Astrocyte of the spinal cord (primary cell): ENCODE measurements at regions not wholly inside any gene's neighbourhood (a gene's known extent, or its start where the extent isn't known, plus 50 kb on each side); places are given as distances from the start of the nearest gene placed in this dataset.

ENCODE experiments used
- DNase-seq: peaks from one replicate; pipeline ENCODE4 v3.0.0; 2011; ENCODE audit warnings: low read depth, low spot score
- H3K4me3 ChIP-seq: 2 replicates; pipeline ENCODE4 v1.5.1; 2011; ENCODE audit warnings: low read depth, mild to moderate bottlenecking, low read length, moderate library complexity
- in situ Hi-C: cut with HindIII; loops from 2 replicates; pipeline ENCODE4 v1.10.0; 2017; ENCODE audit warnings: low sequenced_read_pairs
- TF ChIP-seq, protein P1 (sequence below): IDR thresholded peaks from 2 replicates; pipeline ENCODE4 v1.5.1; 2012; ENCODE audit warnings: low read depth, mild to moderate bottlenecking, low read length, inconsistent platforms

DNA sequence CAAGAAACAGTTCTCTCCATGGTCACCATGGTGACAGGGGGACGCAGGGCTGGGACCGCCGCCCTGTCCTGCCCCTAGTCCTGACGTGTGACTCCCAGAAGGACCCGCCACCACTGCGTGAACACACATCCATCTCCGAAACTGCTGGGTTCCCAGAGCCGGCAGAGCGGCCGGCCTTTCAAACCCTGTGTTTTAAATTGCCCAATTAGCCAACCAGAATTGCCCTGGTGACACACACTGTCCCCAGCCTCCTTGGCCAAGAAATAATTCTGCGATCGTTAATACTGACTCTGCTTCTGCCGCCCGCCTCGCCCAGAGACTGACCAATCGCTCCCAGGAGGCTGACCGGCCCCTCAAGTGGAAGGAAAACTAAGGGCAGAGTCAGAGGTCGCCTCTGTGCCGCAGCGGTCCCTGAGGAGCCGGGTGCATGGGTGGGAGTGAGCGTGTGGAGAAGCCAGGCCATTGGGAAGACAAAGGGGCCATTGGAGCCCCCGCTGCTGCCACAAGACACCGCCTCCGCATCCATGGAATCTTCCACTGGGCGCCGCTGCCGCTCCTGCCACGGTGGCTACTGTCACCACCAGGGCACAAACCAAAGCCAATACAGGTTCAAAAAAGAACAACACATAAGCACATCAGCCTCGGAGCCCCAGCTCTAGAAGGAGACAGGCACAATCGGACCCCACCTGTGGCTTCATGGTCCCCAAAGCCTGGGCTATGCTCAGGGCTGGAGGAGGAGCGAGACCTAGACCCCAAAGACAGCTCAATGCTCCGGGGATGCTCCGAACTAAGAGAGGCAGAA is 273.2 kb downstream of the NPHP4 start:
- no peak for DNase-seq
- in situ Hi-C loops: no loop called here
- H3K4me3 ChIP-seq: no peak overlapping the region
- TF ChIP-seq, protein P1, sequence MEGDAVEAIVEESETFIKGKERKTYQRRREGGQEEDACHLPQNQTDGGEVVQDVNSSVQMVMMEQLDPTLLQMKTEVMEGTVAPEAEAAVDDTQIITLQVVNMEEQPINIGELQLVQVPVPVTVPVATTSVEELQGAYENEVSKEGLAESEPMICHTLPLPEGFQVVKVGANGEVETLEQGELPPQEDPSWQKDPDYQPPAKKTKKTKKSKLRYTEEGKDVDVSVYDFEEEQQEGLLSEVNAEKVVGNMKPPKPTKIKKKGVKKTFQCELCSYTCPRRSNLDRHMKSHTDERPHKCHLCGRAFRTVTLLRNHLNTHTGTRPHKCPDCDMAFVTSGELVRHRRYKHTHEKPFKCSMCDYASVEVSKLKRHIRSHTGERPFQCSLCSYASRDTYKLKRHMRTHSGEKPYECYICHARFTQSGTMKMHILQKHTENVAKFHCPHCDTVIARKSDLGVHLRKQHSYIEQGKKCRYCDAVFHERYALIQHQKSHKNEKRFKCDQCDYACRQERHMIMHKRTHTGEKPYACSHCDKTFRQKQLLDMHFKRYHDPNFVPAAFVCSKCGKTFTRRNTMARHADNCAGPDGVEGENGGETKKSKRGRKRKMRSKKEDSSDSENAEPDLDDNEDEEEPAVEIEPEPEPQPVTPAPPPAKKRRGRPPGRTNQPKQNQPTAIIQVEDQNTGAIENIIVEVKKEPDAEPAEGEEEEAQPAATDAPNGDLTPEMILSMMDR: no peak

DNA sequence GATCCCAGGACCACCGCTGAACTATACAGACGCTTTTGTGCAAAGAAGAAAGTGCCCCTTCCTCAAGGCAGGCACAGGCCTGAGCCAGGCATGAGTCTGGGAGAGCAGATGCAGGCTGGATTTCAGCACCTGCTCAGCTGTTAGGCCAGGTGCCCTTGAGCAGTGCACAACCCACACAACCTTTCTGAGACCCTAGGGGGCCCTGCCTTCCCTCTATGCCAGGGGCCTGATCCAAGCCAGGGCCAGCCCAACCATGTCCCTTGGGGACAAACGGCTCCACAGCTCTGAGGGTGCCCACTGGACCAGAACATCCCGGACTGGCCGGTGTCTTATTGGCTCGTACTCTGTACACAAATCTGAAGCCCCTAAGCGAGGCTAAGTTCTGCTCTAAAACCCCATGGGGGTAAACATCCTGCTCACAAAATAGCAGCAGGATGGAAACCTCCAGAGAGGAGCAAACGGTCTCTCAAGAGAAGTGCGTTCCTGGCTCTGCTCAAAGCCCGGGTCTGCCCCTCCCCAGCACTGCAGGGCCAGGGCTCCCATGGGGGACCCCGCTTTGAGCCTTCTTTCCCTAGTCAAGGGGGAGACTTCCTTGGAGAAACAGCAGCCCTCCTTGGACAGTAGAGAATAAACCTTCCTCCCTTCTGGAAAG is 275.1 kb downstream of the NPHP4 start:
- DNase-seq: no peak
- TF ChIP-seq, protein P1: no peak
- in situ Hi-C loops: no loop called here
- no peak overlapping the region for H3K4me3 ChIP-seq

DNA sequence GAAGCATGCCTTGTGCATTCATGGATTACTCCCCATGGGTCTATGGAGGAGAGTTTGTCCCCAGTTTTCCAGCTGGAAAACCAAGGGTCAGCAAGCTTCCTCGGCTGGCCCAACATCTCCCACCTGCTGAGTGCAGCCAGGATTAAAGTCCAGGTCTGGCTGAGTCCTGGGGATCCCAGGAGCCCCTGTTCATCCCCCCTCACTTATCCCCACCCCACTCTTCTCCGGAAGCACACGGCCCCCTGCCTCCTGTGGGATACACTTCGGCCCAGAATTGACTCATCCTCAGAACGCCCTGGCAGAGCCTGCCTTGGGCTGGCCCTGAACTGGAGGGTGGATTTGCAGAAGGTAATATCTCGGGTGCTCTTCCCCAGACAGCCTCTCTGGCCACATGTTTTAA is 276.1 kb downstream of the NPHP4 start:
- TF ChIP-seq, protein P1: no peak

DNA sequence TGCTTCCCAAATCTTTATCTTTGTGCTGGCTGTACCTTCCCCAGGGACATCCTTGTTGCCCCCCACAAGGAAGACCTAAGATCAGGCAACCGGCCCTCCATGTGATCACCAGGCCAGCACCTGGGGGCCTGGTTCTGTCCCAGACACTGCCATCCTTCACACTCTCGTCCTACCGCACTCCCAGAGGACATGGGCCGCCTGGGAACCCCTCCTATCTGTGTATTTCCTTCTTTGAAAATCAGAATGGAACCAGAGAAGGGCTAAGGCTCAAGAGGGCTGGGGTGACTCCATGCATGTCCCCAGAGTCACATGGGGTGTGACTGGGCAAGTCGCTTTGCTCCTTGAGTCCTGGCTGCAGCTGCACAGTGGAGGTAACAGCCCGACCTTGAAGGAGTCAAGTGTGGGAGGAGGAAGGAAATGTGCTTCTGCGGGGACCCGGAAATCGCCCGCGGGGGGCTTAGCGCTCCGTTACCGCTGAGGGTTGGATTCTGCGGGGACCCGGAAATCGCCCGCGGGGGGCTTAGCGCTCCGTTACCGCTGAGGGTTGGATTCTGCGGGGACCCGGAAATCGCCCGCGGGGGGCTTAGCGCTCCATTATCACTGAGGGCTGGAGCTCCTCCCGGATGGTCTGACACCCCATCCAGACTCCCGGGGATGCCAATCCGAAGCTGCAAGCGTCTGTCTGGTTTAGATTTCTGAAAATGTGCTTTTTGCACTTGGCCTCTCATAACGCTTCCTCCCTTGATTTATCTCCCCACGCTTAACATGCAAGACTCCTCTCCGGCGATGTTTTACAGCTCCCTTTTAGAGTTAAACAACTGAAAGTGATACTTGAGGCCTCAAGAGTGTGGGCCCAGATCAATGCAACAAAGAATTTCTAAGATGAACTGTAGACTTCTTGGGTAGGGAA is 278.9 kb downstream of the NPHP4 start:
- TF ChIP-seq, protein P1: no peak

More for the DNA sequence above, 276.1 kb downstream of the NPHP4 start:
- no peak overlapping the region for H3K4me3 ChIP-seq
- no peak for DNase-seq
- in situ Hi-C loops: no loop called here

DNA sequence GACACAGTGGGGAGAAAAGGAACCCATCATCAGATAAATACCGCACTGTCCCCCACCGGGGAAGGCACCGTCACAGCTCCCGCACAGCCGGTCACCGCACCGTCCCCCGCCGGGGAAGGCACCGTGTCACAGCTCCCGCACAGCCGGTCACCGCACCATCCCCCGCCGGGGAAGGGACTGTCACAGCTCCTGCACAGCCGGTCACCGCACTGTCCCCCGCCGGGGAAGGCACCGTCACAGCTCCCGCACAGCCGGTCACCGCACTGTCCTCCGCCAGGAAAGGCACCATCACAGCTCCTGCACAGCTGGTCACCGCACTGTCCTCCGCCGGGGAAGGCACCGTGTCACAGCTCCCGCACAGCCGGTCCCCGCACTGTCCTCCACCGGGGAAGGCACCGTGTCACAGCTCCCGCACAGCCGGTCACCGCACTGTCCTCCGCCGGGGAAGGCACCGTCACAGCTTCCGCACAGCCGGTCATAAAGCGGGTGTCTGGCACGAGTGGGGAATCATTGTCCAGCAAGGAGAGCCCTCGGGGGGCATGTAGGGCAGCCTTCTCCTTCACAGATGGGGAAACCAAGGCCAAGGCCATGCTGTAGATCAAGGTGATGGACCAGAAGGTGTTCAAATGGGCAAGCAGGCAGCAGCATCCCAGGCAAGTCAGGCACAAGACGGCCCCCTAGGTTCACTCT is 280.1 kb downstream of the NPHP4 start:
- in situ Hi-C loops: no loop called here
- H3K4me3 ChIP-seq: no peak overlapping the region
- no peak for DNase-seq
- TF ChIP-seq, protein P1: no peak

More for the DNA sequence above, 278.9 kb downstream of the NPHP4 start:
- in situ Hi-C loops: no loop called here
- no peak for DNase-seq
- no peak overlapping the region for H3K4me3 ChIP-seq

DNA sequence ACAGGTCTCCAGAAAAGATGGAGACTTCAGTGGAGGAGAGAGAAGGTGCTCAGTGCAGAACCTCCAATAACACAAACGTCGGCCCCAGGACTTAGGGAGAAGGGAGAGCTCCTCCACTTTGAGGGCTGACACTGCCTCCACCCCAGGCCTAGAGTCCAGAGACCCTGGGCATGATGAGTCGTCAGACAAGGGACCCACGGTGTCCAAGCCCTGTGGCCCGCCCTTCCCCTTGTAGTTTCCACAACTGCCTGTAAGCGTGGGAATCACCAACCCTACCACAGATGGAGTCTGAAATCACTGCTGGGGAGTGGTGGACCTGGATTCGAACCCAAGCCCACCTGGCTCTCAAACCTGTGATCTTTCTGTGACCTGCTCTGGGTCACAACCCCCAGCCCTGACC is 281.1 kb downstream of the NPHP4 start:
- H3K4me3 ChIP-seq: no peak overlapping the region
- in situ Hi-C loops: no loop called here
- DNase-seq: no peak
- TF ChIP-seq, protein P1: no peak
